Gastroesophageal sphincter (tissue), 3 donors: ENCODE measurements at regions not wholly inside any gene's neighbourhood (a gene's known extent, or its start where the extent isn't known, plus 50 kb on each side); places are given as distances from the start of the nearest gene placed in this dataset.

Experiments used
- POLR2A ChIP-seq, 2 donors: fragments of 450-650 bp; IDR thresholded peaks; one replicate each; pipeline ENCODE4 v1.6.1; 2017; ENCODE audit warnings: antibody characterized with exemption in 2 of 2, mild to moderate bottlenecking in 2 of 2, moderate library complexity in 1 of 2
- TF ChIP-seq, protein P1 (sequence below), 4 experiments: fragments of 200-600 bp in 2 of 4; fragments of 450-650 bp in 2 of 4; sonication (generic) in 1 of 4; IDR thresholded peaks; one replicate each; pipeline ENCODE4 v1.5.1; 2017 to 2019; ENCODE audit warnings: antibody characterized with exemption in 4 of 4, mild to moderate bottlenecking in 2 of 4, moderate library complexity in 2 of 4

DNA sequence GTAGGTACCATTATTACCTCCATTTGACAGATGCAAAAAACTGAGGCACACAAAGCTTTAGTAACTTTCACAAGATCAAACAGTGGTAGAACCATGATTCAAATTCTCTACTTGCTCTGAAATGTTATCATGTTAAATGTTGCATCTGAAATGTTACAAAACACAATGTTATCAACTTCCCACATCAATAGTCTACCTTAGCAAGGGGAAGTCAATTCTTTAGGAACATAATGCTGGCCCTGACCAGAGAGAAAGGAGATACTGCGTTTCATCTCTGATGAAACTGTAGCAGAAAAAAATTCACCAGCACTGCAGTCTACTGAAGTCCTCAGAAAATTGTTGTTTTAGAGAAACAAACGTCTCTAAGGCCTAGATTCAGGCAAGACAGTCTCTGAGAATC is 174.1 kb downstream of the SATB1 start:
- TF ChIP-seq, protein P1, sequence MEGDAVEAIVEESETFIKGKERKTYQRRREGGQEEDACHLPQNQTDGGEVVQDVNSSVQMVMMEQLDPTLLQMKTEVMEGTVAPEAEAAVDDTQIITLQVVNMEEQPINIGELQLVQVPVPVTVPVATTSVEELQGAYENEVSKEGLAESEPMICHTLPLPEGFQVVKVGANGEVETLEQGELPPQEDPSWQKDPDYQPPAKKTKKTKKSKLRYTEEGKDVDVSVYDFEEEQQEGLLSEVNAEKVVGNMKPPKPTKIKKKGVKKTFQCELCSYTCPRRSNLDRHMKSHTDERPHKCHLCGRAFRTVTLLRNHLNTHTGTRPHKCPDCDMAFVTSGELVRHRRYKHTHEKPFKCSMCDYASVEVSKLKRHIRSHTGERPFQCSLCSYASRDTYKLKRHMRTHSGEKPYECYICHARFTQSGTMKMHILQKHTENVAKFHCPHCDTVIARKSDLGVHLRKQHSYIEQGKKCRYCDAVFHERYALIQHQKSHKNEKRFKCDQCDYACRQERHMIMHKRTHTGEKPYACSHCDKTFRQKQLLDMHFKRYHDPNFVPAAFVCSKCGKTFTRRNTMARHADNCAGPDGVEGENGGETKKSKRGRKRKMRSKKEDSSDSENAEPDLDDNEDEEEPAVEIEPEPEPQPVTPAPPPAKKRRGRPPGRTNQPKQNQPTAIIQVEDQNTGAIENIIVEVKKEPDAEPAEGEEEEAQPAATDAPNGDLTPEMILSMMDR (IDR thresholded peaks at IDR 0.05) = no peak
- no peak for TF ChIP-seq POLR2A (IDR thresholded peaks at IDR 0.05)
